ENCODE measurements at regions not wholly inside any gene's neighbourhood (a gene's known extent, or its start where the extent isn't known, plus 50 kb on each side); places are given as distances from the start of the nearest gene placed in this dataset.

DNA sequence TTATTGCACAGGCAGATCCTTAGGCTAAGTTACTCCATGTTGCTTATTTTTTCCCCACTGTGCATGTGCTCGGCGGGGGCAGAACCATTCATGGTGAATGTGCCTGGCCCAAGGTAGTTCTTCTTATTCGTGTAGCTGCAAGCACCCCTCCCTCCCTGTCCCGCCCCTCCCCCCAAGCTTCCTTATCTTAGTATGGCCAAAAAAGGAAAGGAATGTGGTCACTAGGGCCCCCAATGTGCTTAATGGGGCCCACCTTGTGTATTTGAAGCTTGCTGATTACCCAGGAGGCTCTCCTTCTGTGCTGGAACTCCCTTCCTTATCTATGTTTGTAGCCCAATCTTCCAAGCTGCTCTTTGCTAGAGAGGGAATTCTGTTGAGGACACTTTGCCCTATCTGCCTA is 1259.7 kb upstream of the RAG2 start:
- intact Hi-C loops (cut with micrococcal nuclease) = no loop called here
- H3K27ac ChIP-seq (ENCODE audit: low read depth, low read length) = no peak overlapping the region
- RAD21 ChIA-PET (ENCODE audit: low non-redundant PET in 1 of 2, low total read pairs in 2 of 2, uncharacterized antibody in 2 of 2, unreplicated experiment in 2 of 2) = no interaction called here
- H3K9me3 ChIP-seq (ENCODE audit: control insufficient read depth in 1 of 2, insufficient read depth in 1 of 2, low read depth in 1 of 2, low read length in 2 of 2) = peaks cover 3 to 9% of the 10 kb centered on the region in 2 experiments; a peak in 2 of 4 replicates
- no peaks in the 10 kb centered on the region for H3K79me2 ChIP-seq (ENCODE audit: insufficient read depth, low read length)
- H3K9me2 ChIP-seq (ENCODE audit: insufficient read depth) = no peaks in the 10 kb centered on the region
- no peaks in the 10 kb centered on the region for H3K27me3 ChIP-seq (ENCODE audit: insufficient read depth, low read length)
- CTCF ChIA-PET = no interaction called here
- no peak overlapping the region for H3K9ac ChIP-seq (ENCODE audit: low read length)
- no peak overlapping the region for H3K4me2 ChIP-seq (ENCODE audit: low read length)
- TF ChIP-seq JUND (IDR thresholded peaks at IDR 0.05) (no peak), EZH2phosphoT487 (IDR thresholded peaks at IDR 0.05; ENCODE audit: borderline replicate concordance) (no peak), POLR2A (IDR thresholded peaks at IDR 0.05; ENCODE audit: borderline replicate concordance, extremely low read depth, insufficient read depth, insufficient read length) (no peak), FOSL1 (IDR thresholded peaks at IDR 0.05; ENCODE audit: low read depth) (no peak), ELF1 (IDR thresholded peaks at IDR 0.05; ENCODE audit: borderline replicate concordance, low read depth) (no peak), TCF7L2 (IDR thresholded peaks at IDR 0.05; ENCODE audit: borderline replicate concordance, extremely low read depth, insufficient read depth, insufficient read length) (no peak), SIN3A (IDR thresholded peaks at IDR 0.05; ENCODE audit: low read depth) (no peak), EGR1 (IDR thresholded peaks at IDR 0.05; ENCODE audit: low read depth) (no peak), CEBPB (IDR thresholded peaks at IDR 0.05; ENCODE audit: low read depth) (no peak), SP1 (IDR thresholded peaks at IDR 0.05; ENCODE audit: low read depth) (no peak), EZH2 (IDR thresholded peaks at IDR 0.05) (no peak), SRF (IDR thresholded peaks at IDR 0.05; ENCODE audit: low read depth) (no peak), POLR2AphosphoS5 (IDR thresholded peaks at IDR 0.05; ENCODE audit: low read depth, low read length) (no peak)
- TF ChIP-seq, protein P1, sequence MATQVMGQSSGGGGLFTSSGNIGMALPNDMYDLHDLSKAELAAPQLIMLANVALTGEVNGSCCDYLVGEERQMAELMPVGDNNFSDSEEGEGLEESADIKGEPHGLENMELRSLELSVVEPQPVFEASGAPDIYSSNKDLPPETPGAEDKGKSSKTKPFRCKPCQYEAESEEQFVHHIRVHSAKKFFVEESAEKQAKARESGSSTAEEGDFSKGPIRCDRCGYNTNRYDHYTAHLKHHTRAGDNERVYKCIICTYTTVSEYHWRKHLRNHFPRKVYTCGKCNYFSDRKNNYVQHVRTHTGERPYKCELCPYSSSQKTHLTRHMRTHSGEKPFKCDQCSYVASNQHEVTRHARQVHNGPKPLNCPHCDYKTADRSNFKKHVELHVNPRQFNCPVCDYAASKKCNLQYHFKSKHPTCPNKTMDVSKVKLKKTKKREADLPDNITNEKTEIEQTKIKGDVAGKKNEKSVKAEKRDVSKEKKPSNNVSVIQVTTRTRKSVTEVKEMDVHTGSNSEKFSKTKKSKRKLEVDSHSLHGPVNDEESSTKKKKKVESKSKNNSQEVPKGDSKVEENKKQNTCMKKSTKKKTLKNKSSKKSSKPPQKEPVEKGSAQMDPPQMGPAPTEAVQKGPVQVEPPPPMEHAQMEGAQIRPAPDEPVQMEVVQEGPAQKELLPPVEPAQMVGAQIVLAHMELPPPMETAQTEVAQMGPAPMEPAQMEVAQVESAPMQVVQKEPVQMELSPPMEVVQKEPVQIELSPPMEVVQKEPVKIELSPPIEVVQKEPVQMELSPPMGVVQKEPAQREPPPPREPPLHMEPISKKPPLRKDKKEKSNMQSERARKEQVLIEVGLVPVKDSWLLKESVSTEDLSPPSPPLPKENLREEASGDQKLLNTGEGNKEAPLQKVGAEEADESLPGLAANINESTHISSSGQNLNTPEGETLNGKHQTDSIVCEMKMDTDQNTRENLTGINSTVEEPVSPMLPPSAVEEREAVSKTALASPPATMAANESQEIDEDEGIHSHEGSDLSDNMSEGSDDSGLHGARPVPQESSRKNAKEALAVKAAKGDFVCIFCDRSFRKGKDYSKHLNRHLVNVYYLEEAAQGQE (IDR thresholded peaks at IDR 0.05; ENCODE audit: low read depth) = no peak
- TF ChIP-seq, protein P2, sequence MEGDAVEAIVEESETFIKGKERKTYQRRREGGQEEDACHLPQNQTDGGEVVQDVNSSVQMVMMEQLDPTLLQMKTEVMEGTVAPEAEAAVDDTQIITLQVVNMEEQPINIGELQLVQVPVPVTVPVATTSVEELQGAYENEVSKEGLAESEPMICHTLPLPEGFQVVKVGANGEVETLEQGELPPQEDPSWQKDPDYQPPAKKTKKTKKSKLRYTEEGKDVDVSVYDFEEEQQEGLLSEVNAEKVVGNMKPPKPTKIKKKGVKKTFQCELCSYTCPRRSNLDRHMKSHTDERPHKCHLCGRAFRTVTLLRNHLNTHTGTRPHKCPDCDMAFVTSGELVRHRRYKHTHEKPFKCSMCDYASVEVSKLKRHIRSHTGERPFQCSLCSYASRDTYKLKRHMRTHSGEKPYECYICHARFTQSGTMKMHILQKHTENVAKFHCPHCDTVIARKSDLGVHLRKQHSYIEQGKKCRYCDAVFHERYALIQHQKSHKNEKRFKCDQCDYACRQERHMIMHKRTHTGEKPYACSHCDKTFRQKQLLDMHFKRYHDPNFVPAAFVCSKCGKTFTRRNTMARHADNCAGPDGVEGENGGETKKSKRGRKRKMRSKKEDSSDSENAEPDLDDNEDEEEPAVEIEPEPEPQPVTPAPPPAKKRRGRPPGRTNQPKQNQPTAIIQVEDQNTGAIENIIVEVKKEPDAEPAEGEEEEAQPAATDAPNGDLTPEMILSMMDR (IDR thresholded peaks at IDR 0.05 in 2 of 3, conservative IDR thresholded peaks at IDR 0.05 in 1 of 3; ENCODE audit: borderline replicate concordance in 1 of 3, insufficient read depth in 1 of 3, low read depth in 2 of 3, low read length in 2 of 3) = no peak
- TF ChIP-seq, protein P3, sequence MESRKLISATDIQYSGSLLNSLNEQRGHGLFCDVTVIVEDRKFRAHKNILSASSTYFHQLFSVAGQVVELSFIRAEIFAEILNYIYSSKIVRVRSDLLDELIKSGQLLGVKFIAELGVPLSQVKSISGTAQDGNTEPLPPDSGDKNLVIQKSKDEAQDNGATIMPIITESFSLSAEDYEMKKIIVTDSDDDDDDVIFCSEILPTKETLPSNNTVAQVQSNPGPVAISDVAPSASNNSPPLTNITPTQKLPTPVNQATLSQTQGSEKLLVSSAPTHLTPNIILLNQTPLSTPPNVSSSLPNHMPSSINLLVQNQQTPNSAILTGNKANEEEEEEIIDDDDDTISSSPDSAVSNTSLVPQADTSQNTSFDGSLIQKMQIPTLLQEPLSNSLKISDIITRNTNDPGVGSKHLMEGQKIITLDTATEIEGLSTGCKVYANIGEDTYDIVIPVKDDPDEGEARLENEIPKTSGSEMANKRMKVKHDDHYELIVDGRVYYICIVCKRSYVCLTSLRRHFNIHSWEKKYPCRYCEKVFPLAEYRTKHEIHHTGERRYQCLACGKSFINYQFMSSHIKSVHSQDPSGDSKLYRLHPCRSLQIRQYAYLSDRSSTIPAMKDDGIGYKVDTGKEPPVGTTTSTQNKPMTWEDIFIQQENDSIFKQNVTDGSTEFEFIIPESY (IDR thresholded peaks at IDR 0.05; ENCODE audit: extremely low read depth, insufficient replicate concordance, low read length) = no peak
- TF ChIP-seq, protein P4, sequence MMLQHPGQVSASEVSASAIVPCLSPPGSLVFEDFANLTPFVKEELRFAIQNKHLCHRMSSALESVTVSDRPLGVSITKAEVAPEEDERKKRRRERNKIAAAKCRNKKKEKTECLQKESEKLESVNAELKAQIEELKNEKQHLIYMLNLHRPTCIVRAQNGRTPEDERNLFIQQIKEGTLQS (IDR thresholded peaks at IDR 0.05) = no peak
- no peaks in the 10 kb centered on the region for H3K36me3 ChIP-seq (ENCODE audit: control insufficient read depth in 1 of 2, insufficient read depth in 2 of 2, low read length in 2 of 2)
- H4K20me1 ChIP-seq (ENCODE audit: insufficient read depth) = no peaks in the 10 kb centered on the region
- ATAC-seq (no peak), DNase-seq (ENCODE audit: low read depth, low spot score) (no peak)
- BruUV-seq (replicated peaks) = no TSS peak
- H2AFZ ChIP-seq (ENCODE audit: low read depth, low read length, poor library complexity, severe bottlenecking) = no peak overlapping the region
- H3K4me1 ChIP-seq (ENCODE audit: control insufficient read depth in 1 of 2, insufficient read depth in 2 of 2, low read length in 2 of 2) = no peaks in the 10 kb centered on the region
- no peak overlapping the region for H3K4me3 ChIP-seq (replicated peaks in 1 of 2; ENCODE audit: low read depth in 1 of 2, low read length in 2 of 2)
- POLR2A ChIA-PET = no interaction called here
